ENCODE measurements at regions not wholly inside any gene's neighbourhood (a gene's known extent, or its start where the extent isn't known, plus 50 kb on each side); places are given as distances from the start of the nearest gene placed in this dataset.

DNA sequence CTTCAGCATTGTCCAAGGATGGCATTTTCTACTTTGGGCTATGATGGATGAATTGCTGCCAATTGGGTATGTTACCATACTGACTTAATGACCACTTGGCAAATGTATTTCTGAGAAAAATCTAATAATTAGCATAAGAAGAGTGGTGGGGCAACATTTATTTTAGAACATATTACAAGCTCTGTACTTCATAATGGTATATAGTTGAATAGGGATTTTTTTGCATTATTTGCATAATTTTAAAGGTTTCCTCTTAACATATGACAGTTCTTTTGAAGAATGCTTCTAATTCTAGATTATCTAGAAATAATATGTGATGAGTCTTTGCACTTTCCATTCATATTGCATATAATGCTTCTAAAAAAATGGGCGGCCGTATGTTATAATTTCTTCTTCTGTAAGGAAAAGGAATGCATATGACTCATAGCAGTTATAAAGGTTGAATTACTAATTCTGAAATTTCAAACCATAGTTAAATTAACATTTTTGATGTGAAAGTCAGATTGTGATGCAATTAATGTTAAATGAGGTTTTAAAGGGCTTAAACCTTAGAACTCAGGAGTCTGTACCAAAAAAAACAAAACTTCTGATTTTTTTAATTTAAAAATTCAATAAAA, 1652.3 kb upstream of the SLC39A10 start:
- H3K4me1 ChIP-seq (ENCODE audit: low read length), result no peaks in the 10 kb centered on the region
- no peak overlapping the region for H3K4me2 ChIP-seq (ENCODE audit: low read depth, low read length)
- H3K27me3 ChIP-seq (replicated peaks; ENCODE audit: insufficient read depth, low read length), result no peaks in the 10 kb centered on the region
- H2AFZ ChIP-seq (ENCODE audit: low read length), result no peak overlapping the region
- H3K79me2 ChIP-seq (ENCODE audit: low read length), result no peaks in the 10 kb centered on the region
- H3K9me3 ChIP-seq (replicated peaks; ENCODE audit: insufficient read depth, low read length), result no peaks in the 10 kb centered on the region
- H3K4me3 ChIP-seq (ENCODE audit: low read length), result no peak overlapping the region
- H3K27ac ChIP-seq (ENCODE audit: low read length), result no peak overlapping the region
- H3K36me3 ChIP-seq (replicated peaks; ENCODE audit: insufficient read depth, low read length), result no peaks in the 10 kb centered on the region
- H3K9me2 ChIP-seq (replicated peaks; ENCODE audit: insufficient read depth, low read length), result no peaks in the 10 kb centered on the region
- no peak for DNase-seq
- H4K20me1 ChIP-seq (ENCODE audit: insufficient read depth, low read length), result no peaks in the 10 kb centered on the region
- no peak overlapping the region for H3K9ac ChIP-seq (ENCODE audit: low read length)
- TF ChIP-seq EZH2phosphoT487 (IDR thresholded peaks at IDR 0.05; ENCODE audit: low read length) (no peak), EZH2 (optimal IDR thresholded peaks at IDR 0.05; ENCODE audit: low read depth, low read length) (no peak)
- TF ChIP-seq, protein P1, sequence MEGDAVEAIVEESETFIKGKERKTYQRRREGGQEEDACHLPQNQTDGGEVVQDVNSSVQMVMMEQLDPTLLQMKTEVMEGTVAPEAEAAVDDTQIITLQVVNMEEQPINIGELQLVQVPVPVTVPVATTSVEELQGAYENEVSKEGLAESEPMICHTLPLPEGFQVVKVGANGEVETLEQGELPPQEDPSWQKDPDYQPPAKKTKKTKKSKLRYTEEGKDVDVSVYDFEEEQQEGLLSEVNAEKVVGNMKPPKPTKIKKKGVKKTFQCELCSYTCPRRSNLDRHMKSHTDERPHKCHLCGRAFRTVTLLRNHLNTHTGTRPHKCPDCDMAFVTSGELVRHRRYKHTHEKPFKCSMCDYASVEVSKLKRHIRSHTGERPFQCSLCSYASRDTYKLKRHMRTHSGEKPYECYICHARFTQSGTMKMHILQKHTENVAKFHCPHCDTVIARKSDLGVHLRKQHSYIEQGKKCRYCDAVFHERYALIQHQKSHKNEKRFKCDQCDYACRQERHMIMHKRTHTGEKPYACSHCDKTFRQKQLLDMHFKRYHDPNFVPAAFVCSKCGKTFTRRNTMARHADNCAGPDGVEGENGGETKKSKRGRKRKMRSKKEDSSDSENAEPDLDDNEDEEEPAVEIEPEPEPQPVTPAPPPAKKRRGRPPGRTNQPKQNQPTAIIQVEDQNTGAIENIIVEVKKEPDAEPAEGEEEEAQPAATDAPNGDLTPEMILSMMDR (IDR thresholded peaks at IDR 0.05; ENCODE audit: low read length), result no peak
- H3F3A ChIP-seq (ENCODE audit: insufficient read depth, low read length), result no peaks in the 10 kb centered on the region

DNA sequence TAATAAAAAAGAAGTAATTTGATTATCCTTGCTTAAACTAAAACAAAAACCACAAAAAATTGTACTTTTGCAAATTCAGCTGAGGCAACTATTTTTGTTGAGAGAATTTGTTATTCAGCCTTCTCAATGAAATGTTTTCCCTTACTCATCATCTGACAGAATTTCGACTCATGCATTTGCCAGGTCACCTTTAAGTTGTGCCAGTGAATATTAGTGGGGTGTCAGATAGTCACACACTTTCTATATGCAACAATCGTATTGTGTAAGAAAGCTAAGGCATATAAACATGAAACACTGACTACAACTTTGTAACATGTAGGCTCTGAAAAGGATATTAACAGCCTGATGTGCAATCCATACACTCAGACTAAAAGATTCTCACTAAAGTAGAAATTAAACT, 1653.1 kb upstream of the SLC39A10 start:
- no peak overlapping the region for H3K4me2 ChIP-seq (ENCODE audit: low read depth, low read length)
- H3K9me3 ChIP-seq (replicated peaks; ENCODE audit: insufficient read depth, low read length), result no peaks in the 10 kb centered on the region
- H3K27me3 ChIP-seq (replicated peaks; ENCODE audit: insufficient read depth, low read length), result no peaks in the 10 kb centered on the region
- no peak overlapping the region for H3K4me3 ChIP-seq (ENCODE audit: low read length)
- no peak overlapping the region for H3K9ac ChIP-seq (ENCODE audit: low read length)
- H3K4me1 ChIP-seq (ENCODE audit: low read length), result no peaks in the 10 kb centered on the region
- TF ChIP-seq EZH2 (optimal IDR thresholded peaks at IDR 0.05; ENCODE audit: low read depth, low read length) (no peak), EZH2phosphoT487 (IDR thresholded peaks at IDR 0.05; ENCODE audit: low read length) (no peak)
- TF ChIP-seq, protein P1 (IDR thresholded peaks at IDR 0.05; ENCODE audit: low read length), result no peak
- no peak overlapping the region for H2AFZ ChIP-seq (ENCODE audit: low read length)
- H3K9me2 ChIP-seq (replicated peaks; ENCODE audit: insufficient read depth, low read length), result no peaks in the 10 kb centered on the region
- H3K79me2 ChIP-seq (ENCODE audit: low read length), result no peaks in the 10 kb centered on the region
- no peaks in the 10 kb centered on the region for H4K20me1 ChIP-seq (ENCODE audit: insufficient read depth, low read length)
- H3F3A ChIP-seq (ENCODE audit: insufficient read depth, low read length), result no peaks in the 10 kb centered on the region
- no peaks in the 10 kb centered on the region for H3K36me3 ChIP-seq (replicated peaks; ENCODE audit: insufficient read depth, low read length)
- no peak for DNase-seq
- no peak overlapping the region for H3K27ac ChIP-seq (ENCODE audit: low read length)

DNA sequence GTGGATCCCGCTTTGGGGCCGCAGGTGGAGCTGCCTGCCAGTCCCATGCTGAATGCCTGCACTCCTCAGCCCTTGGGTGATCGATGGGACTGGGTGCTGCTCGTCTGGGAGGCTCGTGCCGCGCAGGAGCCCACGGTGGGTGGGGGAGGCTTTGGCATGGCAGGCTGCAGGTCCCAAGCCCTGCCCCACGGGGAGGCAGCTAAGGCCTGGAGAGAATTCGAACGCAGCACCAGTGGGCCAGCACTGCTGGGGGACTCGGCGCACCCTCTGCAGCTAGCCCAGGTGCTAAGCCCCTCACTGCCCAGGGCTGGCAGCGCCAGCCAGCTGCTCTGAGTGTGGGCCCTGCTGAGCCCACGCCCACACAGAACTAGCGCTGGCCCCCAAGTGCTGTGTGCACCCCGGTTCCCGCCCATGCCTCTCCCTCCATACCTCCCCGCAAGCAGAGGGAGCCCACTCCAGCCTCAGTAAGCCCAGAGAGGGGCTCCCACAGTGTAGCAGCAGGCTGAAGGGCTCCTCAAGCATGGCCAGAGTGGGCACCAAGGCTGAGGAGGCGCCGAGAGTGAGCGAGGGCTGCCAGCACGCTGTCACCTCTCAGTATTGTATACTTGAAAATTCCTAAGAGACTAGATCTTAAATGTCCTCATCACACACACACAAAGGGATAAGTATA, 1654.2 kb upstream of the SLC39A10 start:
- no peaks in the 10 kb centered on the region for H3F3A ChIP-seq (ENCODE audit: insufficient read depth, low read length)
- H3K9me3 ChIP-seq (replicated peaks; ENCODE audit: insufficient read depth, low read length), result no peaks in the 10 kb centered on the region
- H3K27ac ChIP-seq (ENCODE audit: low read length), result no peak overlapping the region
- TF ChIP-seq, protein P1 (IDR thresholded peaks at IDR 0.05; ENCODE audit: low read length), result no peak
- no peak for TF ChIP-seq EZH2 (optimal IDR thresholded peaks at IDR 0.05; ENCODE audit: low read depth, low read length)
- DNase-seq, result no peak
- H3K9me2 ChIP-seq (replicated peaks; ENCODE audit: insufficient read depth, low read length), result no peaks in the 10 kb centered on the region
- no peaks in the 10 kb centered on the region for H3K79me2 ChIP-seq (ENCODE audit: low read length)
- no peak overlapping the region for H3K9ac ChIP-seq (ENCODE audit: low read length)
- no peak overlapping the region for H3K4me2 ChIP-seq (ENCODE audit: low read depth, low read length)
- H2AFZ ChIP-seq (ENCODE audit: low read length), result no peak overlapping the region
- no peaks in the 10 kb centered on the region for H3K36me3 ChIP-seq (replicated peaks; ENCODE audit: insufficient read depth, low read length)
- no peaks in the 10 kb centered on the region for H3K27me3 ChIP-seq (replicated peaks; ENCODE audit: insufficient read depth, low read length)
- H3K4me3 ChIP-seq (ENCODE audit: low read length), result no peak overlapping the region
- H4K20me1 ChIP-seq (ENCODE audit: insufficient read depth, low read length), result no peaks in the 10 kb centered on the region
- no peaks in the 10 kb centered on the region for H3K4me1 ChIP-seq (ENCODE audit: low read length)
